GM12874 (cell line): ENCODE measurements at regions not wholly inside any gene's neighbourhood (a gene's known extent, or its start where the extent isn't known, plus 50 kb on each side); places are given as distances from the start of the nearest gene placed in this dataset.

ENCODE experiments used
- CTCF ChIP-seq: IDR thresholded peaks from 2 replicates; pipeline ENCODE4 v1.5.1; 2011; ENCODE audit warnings: low read depth, mild to moderate bottlenecking, control low read depth, low read length, moderate library complexity; ENCODE audit not compliant: insufficient read depth

GRCh38 chr3:69554576-69554975, 168.7 kb upstream of the FRMD4B start:
- TF ChIP-seq CTCF: no peak

GRCh38 chr3:69553888-69554287, 168.0 kb upstream of the FRMD4B start:
- no peak for TF ChIP-seq CTCF

- no peak for TF ChIP-seq CTCF
These were observed 161.6 kb upstream of the FRMD4B start for GRCh38 chr3:69547461-69547880.

- no peak for TF ChIP-seq CTCF
These were observed 157.0 kb upstream of the FRMD4B start for GRCh38 chr3:69542805-69543429.

- no peak for TF ChIP-seq CTCF
These were observed 156.4 kb upstream of the FRMD4B start for GRCh38 chr3:69542089-69542804.

GRCh38 chr3:69541711-69542088, 155.8 kb upstream of the FRMD4B start:
- TF ChIP-seq CTCF: no peak

- no peak for TF ChIP-seq CTCF
These were observed 155.1 kb upstream of the FRMD4B start for GRCh38 chr3:69540706-69541581.
